ENCODE measurements at regions not wholly inside any gene's neighbourhood (a gene's known extent, or its start where the extent isn't known, plus 50 kb on each side); places are given as distances from the start of the nearest gene placed in this dataset.
"Not testable (repeated sequence)": the region's sequence is repeated elsewhere in the genome, so short reads cannot be mapped to it uniquely, and the experiment has no call there.

- no peak for DNase-seq (ENCODE audit: low read depth)
These were observed 297.3 kb upstream of the COBL start for GRCh38 chr7:51613911-51614357.

- DNase-seq (ENCODE audit: low read depth), result no peak
These were observed 295.3 kb upstream of the COBL start for GRCh38 chr7:51611937-51612336.

- DNase-seq (ENCODE audit: low read depth), result no peak
These were observed 290.8 kb upstream of the COBL start for GRCh38 chr7:51607447-51607846.

- DNase-seq (ENCODE audit: low read depth), result no peak
These were observed 290.1 kb upstream of the COBL start for GRCh38 chr7:51606601-51607154.

GRCh38 chr7:51602376-51602775, 285.8 kb upstream of the COBL start:
- DNase-seq (ENCODE audit: low read depth), result no peak

GRCh38 chr7:51601461-51601860, 284.9 kb upstream of the COBL start:
- no peak for DNase-seq (ENCODE audit: low read depth)

- not testable (repeated sequence) for DNase-seq (ENCODE audit: low read depth)
These were observed 283.3 kb upstream of the COBL start for GRCh38 chr7:51599935-51600334.

- DNase-seq (ENCODE audit: low read depth), result no peak
These were observed 277.0 kb upstream of the COBL start for GRCh38 chr7:51593628-51594027.

GRCh38 chr7:51592842-51593599, 276.4 kb upstream of the COBL start:
- no peak for DNase-seq (ENCODE audit: low read depth)

GRCh38 chr7:51591223-51591622, 274.6 kb upstream of the COBL start:
- DNase-seq (ENCODE audit: low read depth), result no peak

GRCh38 chr7:51590746-51591145, 274.1 kb upstream of the COBL start:
- no peak for DNase-seq (ENCODE audit: low read depth)

- no peak for DNase-seq (ENCODE audit: low read depth)
These were observed 272.5 kb upstream of the COBL start for GRCh38 chr7:51589111-51589510.

- no peak for DNase-seq (ENCODE audit: low read depth)
These were observed 271.0 kb upstream of the COBL start for GRCh38 chr7:51587604-51588003.

- no peak for DNase-seq (ENCODE audit: low read depth)
These were observed 260.8 kb upstream of the COBL start for GRCh38 chr7:51577390-51577789.

GRCh38 chr7:51569581-51569980, 253.0 kb upstream of the COBL start:
- no peak for DNase-seq (ENCODE audit: low read depth)

- DNase-seq (ENCODE audit: low read depth), result no peak
These were observed 252.6 kb upstream of the COBL start for GRCh38 chr7:51569176-51569575.

- DNase-seq (ENCODE audit: low read depth), result no peak
These were observed 234.5 kb upstream of the COBL start for GRCh38 chr7:51551070-51551469.

GRCh38 chr7:51545131-51545530, 228.5 kb upstream of the COBL start:
- DNase-seq (ENCODE audit: low read depth), result no peak

GRCh38 chr7:51543801-51544553, 227.4 kb upstream of the COBL start:
- DNase-seq (ENCODE audit: low read depth), result no peak

- DNase-seq (ENCODE audit: low read depth), result not testable (repeated sequence)
These were observed 224.3 kb upstream of the COBL start for GRCh38 chr7:51540906-51541305.

GRCh38 chr7:51539840-51540239, 223.2 kb upstream of the COBL start:
- no peak for DNase-seq (ENCODE audit: low read depth)

GRCh38 chr7:51528172-51528571, 211.6 kb upstream of the COBL start:
- no peak for DNase-seq (ENCODE audit: low read depth)

- no peak for DNase-seq (ENCODE audit: low read depth)
These were observed 205.2 kb upstream of the COBL start for GRCh38 chr7:51521694-51522312.
